ENCODE measurements at regions not wholly inside any gene's neighbourhood (a gene's known extent, or its start where the extent isn't known, plus 50 kb on each side); places are given as distances from the start of the nearest gene placed in this dataset.

- TF ChIP-seq CTCF (IDR thresholded peaks at IDR 0.05) (no peak), POLR2A (IDR thresholded peaks at IDR 0.05) (no peak)
These were observed 932.8 kb upstream of the POU3F3 start for GRCh38 chr2:103921161-103921560.
